ENCODE measurements at regions not wholly inside any gene's neighbourhood (a gene's known extent, or its start where the extent isn't known, plus 50 kb on each side); places are given as distances from the start of the nearest gene placed in this dataset.

DNA sequence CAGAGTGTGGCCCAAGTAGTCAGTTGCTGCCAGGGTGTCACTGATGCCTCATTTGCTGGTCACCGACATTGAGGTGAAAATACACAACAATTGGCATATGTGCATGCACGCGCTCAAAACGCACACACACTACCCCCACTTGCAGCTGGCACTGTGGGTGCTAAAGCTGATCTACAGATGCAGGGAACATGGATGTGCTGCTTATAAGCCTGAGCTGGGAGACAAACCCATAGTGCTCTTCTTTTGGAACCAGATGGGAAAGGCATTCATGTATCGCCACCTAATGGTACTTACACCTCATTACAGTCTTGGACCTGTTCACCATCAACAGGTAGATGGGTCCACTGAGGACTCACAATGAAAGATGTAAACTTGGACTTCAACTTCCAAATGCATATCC lies 70.3 kb upstream of the CAMK1G start (continued):
- TF ChIP-seq, protein P1, sequence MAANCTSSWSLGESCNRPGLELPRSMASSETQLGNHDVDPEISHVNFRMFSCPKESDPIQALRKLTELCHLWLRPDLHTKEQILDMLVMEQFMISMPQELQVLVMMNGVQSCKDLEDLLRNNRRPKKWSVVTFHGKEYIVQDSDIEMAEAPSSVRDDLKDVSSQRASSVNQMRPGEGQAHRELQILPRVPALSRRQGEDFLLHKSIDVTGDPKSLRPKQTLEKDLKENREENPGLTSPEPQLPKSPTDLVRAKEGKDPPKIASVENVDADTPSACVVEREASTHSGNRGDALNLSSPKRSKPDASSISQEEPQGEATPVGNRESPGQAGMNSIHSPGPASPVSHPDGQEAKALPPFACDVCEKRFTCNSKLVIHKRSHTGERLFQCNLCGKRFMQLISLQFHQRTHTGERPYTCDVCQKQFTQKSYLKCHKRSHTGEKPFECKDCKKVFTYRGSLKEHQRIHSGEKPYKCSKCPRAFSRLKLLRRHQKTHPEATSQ (tag by site-specific recombination; IDR thresholded peaks at IDR 0.05): no peak
- TF ChIP-seq ZNF600 (tag by site-specific recombination; IDR thresholded peaks at IDR 0.05) (no peak), SP3 (tag by site-specific recombination; IDR thresholded peaks at IDR 0.05) (no peak), GLI4 (tag by site-specific recombination; IDR thresholded peaks at IDR 0.05) (no peak), ZNF292 (tag by site-specific recombination; IDR thresholded peaks at IDR 0.05; ENCODE audit: borderline replicate concordance, low read depth) (no peak), REPIN1 (tag by site-specific recombination; IDR thresholded peaks at IDR 0.05; ENCODE audit: low read depth) (no peak), GLIS2 (tag by site-specific recombination; IDR thresholded peaks at IDR 0.05) (no peak), ZNF341 (tag by site-specific recombination; IDR thresholded peaks at IDR 0.05; ENCODE audit: low read depth) (no peak), ZFP37 (tag by site-specific recombination; IDR thresholded peaks at IDR 0.05) (no peak), ZNF114 (tag by site-specific recombination; IDR thresholded peaks at IDR 0.05) (no peak), ZNF23 (tag by site-specific recombination; IDR thresholded peaks at IDR 0.05; ENCODE audit: borderline replicate concordance) (no peak), ZNF48 (tag by site-specific recombination; IDR thresholded peaks at IDR 0.05) (no peak), ZFP3 (tag by site-specific recombination; IDR thresholded peaks at IDR 0.05; ENCODE audit: low read depth) (no peak), FEZF1 (tag by site-specific recombination; IDR thresholded peaks at IDR 0.05) (no peak), SCRT2 (tag by site-specific recombination; IDR thresholded peaks at IDR 0.05) (peak; percentile 98), ZNF654 (tag by site-specific recombination; IDR thresholded peaks at IDR 0.05; ENCODE audit: low read depth) (peak; percentile 77), ZNF791 (tag by site-specific recombination; IDR thresholded peaks at IDR 0.05) (no peak), ZNF221 (tag by site-specific recombination; IDR thresholded peaks at IDR 0.05; ENCODE audit: borderline replicate concordance) (no peak)
- TF ChIP-seq, protein P2, sequence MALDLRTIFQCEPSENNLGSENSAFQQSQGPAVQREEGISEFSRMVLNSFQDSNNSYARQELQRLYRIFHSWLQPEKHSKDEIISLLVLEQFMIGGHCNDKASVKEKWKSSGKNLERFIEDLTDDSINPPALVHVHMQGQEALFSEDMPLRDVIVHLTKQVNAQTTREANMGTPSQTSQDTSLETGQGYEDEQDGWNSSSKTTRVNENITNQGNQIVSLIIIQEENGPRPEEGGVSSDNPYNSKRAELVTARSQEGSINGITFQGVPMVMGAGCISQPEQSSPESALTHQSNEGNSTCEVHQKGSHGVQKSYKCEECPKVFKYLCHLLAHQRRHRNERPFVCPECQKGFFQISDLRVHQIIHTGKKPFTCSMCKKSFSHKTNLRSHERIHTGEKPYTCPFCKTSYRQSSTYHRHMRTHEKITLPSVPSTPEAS (tag by site-specific recombination; IDR thresholded peaks at IDR 0.05): no peak
- TF ChIP-seq, protein P3, sequence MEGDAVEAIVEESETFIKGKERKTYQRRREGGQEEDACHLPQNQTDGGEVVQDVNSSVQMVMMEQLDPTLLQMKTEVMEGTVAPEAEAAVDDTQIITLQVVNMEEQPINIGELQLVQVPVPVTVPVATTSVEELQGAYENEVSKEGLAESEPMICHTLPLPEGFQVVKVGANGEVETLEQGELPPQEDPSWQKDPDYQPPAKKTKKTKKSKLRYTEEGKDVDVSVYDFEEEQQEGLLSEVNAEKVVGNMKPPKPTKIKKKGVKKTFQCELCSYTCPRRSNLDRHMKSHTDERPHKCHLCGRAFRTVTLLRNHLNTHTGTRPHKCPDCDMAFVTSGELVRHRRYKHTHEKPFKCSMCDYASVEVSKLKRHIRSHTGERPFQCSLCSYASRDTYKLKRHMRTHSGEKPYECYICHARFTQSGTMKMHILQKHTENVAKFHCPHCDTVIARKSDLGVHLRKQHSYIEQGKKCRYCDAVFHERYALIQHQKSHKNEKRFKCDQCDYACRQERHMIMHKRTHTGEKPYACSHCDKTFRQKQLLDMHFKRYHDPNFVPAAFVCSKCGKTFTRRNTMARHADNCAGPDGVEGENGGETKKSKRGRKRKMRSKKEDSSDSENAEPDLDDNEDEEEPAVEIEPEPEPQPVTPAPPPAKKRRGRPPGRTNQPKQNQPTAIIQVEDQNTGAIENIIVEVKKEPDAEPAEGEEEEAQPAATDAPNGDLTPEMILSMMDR (tag by site-specific recombination; IDR thresholded peaks at IDR 0.05): peak; percentile 19; the same call in 1 of the 2 replicates
- TF ChIP-seq, protein P4, sequence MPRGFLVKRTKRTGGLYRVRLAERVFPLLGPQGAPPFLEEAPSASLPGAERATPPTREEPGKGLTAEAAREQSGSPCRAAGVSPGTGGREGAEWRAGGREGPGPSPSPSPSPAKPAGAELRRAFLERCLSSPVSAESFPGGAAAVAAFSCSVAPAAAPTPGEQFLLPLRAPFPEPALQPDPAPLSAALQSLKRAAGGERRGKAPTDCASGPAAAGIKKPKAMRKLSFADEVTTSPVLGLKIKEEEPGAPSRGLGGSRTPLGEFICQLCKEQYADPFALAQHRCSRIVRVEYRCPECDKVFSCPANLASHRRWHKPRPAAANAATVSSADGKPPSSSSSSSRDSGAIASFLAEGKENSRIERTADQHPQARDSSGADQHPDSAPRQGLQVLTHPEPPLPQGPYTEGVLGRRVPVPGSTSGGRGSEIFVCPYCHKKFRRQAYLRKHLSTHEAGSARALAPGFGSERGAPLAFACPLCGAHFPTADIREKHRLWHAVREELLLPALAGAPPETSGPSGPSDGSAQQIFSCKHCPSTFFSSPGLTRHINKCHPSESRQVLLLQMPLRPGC (tag by site-specific recombination; IDR thresholded peaks at IDR 0.05): no peak
- TF ChIP-seq, protein P5, sequence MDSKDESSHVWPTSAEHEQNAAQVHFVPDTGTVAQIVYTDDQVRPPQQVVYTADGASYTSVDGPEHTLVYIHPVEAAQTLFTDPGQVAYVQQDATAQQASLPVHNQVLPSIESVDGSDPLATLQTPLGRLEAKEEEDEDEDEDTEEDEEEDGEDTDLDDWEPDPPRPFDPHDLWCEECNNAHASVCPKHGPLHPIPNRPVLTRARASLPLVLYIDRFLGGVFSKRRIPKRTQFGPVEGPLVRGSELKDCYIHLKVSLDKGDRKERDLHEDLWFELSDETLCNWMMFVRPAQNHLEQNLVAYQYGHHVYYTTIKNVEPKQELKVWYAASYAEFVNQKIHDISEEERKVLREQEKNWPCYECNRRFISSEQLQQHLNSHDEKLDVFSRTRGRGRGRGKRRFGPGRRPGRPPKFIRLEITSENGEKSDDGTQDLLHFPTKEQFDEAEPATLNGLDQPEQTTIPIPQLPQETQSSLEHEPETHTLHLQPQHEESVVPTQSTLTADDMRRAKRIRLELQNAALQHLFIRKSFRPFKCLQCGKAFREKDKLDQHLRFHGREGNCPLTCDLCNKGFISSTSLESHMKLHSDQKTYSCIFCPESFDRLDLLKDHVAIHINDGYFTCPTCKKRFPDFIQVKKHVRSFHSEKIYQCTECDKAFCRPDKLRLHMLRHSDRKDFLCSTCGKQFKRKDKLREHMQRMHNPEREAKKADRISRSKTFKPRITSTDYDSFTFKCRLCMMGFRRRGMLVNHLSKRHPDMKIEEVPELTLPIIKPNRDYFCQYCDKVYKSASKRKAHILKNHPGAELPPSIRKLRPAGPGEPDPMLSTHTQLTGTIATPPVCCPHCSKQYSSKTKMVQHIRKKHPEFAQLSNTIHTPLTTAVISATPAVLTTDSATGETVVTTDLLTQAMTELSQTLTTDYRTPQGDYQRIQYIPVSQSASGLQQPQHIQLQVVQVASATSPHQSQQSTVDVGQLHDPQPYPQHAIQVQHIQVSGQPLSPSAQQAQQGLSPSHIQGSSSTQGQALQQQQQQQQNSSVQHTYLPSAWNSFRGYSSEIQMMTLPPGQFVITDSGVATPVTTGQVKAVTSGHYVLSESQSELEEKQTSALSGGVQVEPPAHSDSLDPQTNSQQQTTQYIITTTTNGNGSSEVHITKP (tag by site-specific recombination; IDR thresholded peaks at IDR 0.05): no peak
